HepG2 (cell line): ENCODE measurements at regions not wholly inside any gene's neighbourhood (a gene's known extent, or its start where the extent isn't known, plus 50 kb on each side); places are given as distances from the start of the nearest gene placed in this dataset.

Source experiments
- ATAC-seq: fragments of 200-7000 bp; cut with Tn5 transposase; 3 replicates; pipeline ENCODE4 v1.9.1; 2020; ENCODE audit warnings: mild to moderate bottlenecking, moderate library complexity
- BruUV-seq: library from RNA; stranded (reverse); fragments of 400-500 nt; replicated peaks from 2 replicates; lab custom pipeline; 2021; lab: Mats Ljungman, UMichigan
- CTCF ChIA-PET: fragments of 300-600 bp; formaldehyde crosslinking; extraction: SDS; loops from one replicate; lab custom pipeline; 2021; ENCODE audit warnings: low total read pairs, inconsistent platforms, low intra/inter-chr PET ratio; lab: Yijun Ruan, JAX
- POLR2A ChIA-PET: fragments of 350-600 bp; sonication (Branson Sonifier 250); formaldehyde crosslinking; loops from one replicate; lab custom pipeline; 2020; ENCODE audit warnings: antibody characterized with exemption, inconsistent platforms; lab: Yijun Ruan, JAX
- DNase-seq: peaks from one replicate; pipeline ENCODE4 v3.0.0-alpha.2; 2015; ENCODE audit warnings: low spot score
- FAIRE-seq: peaks from 3 replicates; lab custom pipeline; 2011; peaks lifted over from hg19 to GRCh38; lab: Jason Lieb, UNC
- H2AFZ ChIP-seq: one replicate; pipeline ENCODE4 v1.6.1; 2011; ENCODE audit warnings: low read length, inconsistent platforms
- H3K27ac ChIP-seq: fragments of 300-600 bp; 3 replicates; pipeline ENCODE4 v1.8.0; 2011; ENCODE audit warnings: mixed run types, mild to moderate bottlenecking, mixed read lengths, low read length, inconsistent platforms; ENCODE audit not compliant: insufficient read depth; ENCODE audit errors: extremely low read length
- H3K27me3 ChIP-seq, 2 experiments: fragments of 200-600 bp in 1 of 2; 2 replicates in 1 of 2; 3 replicates in 1 of 2; pipeline versions ENCODE4 v1.6.0 to v1.8.0; 2011; ENCODE audit warnings: low read length in 2 of 2, mild to moderate bottlenecking in 2 of 2, moderate library complexity in 2 of 2, inconsistent platforms in 1 of 2; ENCODE audit not compliant: insufficient read depth in 2 of 2, control insufficient read depth in 1 of 2
- H3K36me3 ChIP-seq, 2 experiments: fragments of 200-600 bp in 1 of 2; replicated peaks in 1 of 2; 2 replicates in 1 of 2; 3 replicates in 1 of 2; pipeline versions ENCODE4 v1.5.1 to v1.8.0; 2011; ENCODE audit warnings: low read length in 2 of 2, inconsistent platforms in 1 of 2; ENCODE audit not compliant: insufficient read depth in 2 of 2, control insufficient read depth in 1 of 2
- H3K4me1 ChIP-seq: 2 replicates; pipeline ENCODE4 v1.5.1; 2012; ENCODE audit warnings: low read length, inconsistent platforms; ENCODE audit not compliant: insufficient read depth
- H3K4me2 ChIP-seq: 2 replicates; pipeline ENCODE4 v1.6.0; 2011; ENCODE audit warnings: low read depth, low read length, inconsistent platforms
- H3K4me3 ChIP-seq, 3 experiments: fragments of 200-600 bp in 1 of 3; sonication (generic), shearing (Covaris generic) in 1 of 3; replicated peaks in 1 of 3; 2 replicates each; pipeline ENCODE4 v1.5.1; 2011 to 2016; ENCODE audit warnings: low read length in 3 of 3, inconsistent platforms in 2 of 3, low read depth in 2 of 3, mild to moderate bottlenecking in 2 of 3, control low read depth in 1 of 3, mixed read lengths in 1 of 3; ENCODE audit not compliant: insufficient read depth in 1 of 3
- H3K79me2 ChIP-seq: one replicate; pipeline ENCODE4 v1.6.1; 2011; ENCODE audit warnings: low read length, inconsistent platforms; ENCODE audit not compliant: insufficient read depth
- H3K9ac ChIP-seq: 2 replicates; pipeline ENCODE4 v1.6.0; 2011; ENCODE audit warnings: mild to moderate bottlenecking, low read depth, low read length, inconsistent platforms; ENCODE audit not compliant: insufficient read depth
- H3K9me3 ChIP-seq: 2 replicates; pipeline ENCODE4 v1.5.1; 2012; ENCODE audit warnings: mild to moderate bottlenecking, low read length
- H4K20me1 ChIP-seq: 2 replicates; pipeline ENCODE4 v1.6.0; 2011; ENCODE audit warnings: inconsistent platforms, mild to moderate bottlenecking, low read length, moderate library complexity; ENCODE audit not compliant: insufficient read depth
- HBP1 ChIP-seq: IDR thresholded peaks from 2 replicates; pipeline ENCODE4 v1.6.1; 2016; ENCODE audit warnings: low read depth, control low read depth
- PHF21A ChIP-seq: sonication (generic); formaldehyde crosslinking; IDR thresholded peaks from 2 replicates; pipeline ENCODE4 v1.5.0; 2020; ENCODE audit warnings: mild to moderate bottlenecking, missing genetic modification reagents
- PHF8 ChIP-seq: sonication (generic); formaldehyde crosslinking; IDR thresholded peaks from 2 replicates; pipeline ENCODE4 v1.5.0; 2020; ENCODE audit warnings: missing genetic modification reagents
- SOX5 ChIP-seq: IDR thresholded peaks from 2 replicates; pipeline ENCODE4 v1.6.1; 2016; ENCODE audit warnings: borderline replicate concordance
- XBP1 ChIP-seq: sonication (generic); formaldehyde crosslinking; IDR thresholded peaks from 2 replicates; pipeline ENCODE4 v1.5.0; 2020; ENCODE audit warnings: missing genetic modification reagents
- ZFP82 ChIP-seq: sonication (generic); formaldehyde crosslinking; IDR thresholded peaks from 2 replicates; pipeline ENCODE4 v1.5.1; 2020; ENCODE audit warnings: mild to moderate bottlenecking, missing genetic modification reagents, borderline replicate concordance
- ZIK1 ChIP-seq: sonication (generic); formaldehyde crosslinking; IDR thresholded peaks from 2 replicates; pipeline ENCODE4 v1.5.0; 2020; ENCODE audit warnings: mild to moderate bottlenecking, low read depth, missing genetic modification reagents, borderline replicate concordance
- ZNF383 ChIP-seq: sonication (generic); formaldehyde crosslinking; IDR thresholded peaks from 2 replicates; pipeline ENCODE4 v1.4.0; 2020; ENCODE audit warnings: missing genetic modification reagents, mild to moderate bottlenecking, borderline replicate concordance
- ZNF709 ChIP-seq: sonication (generic); formaldehyde crosslinking; IDR thresholded peaks from 2 replicates; pipeline ENCODE4 v1.5.0; 2020; ENCODE audit warnings: mild to moderate bottlenecking, missing genetic modification reagents
- WGBS: methylation state at CpG from one replicate; pipeline ENCODE4 v1.1.6; 2017; ENCODE audit warnings: low lambda C conversion rate; 5-methylcytosine and 5-hydroxymethylcytosine counted together
- in situ Hi-C: cut with HindIII; loops from 2 replicates; pipeline ENCODE4 v1.10.0; 2017; ENCODE audit warnings: low pct_unique_long_range_greater_than_20kb; ENCODE audit not compliant: extremely low pct_ligation_motif_present
- intact Hi-C: fragments of 100-400 bp; cut with micrococcal nuclease; formaldehyde crosslinking; loops from one replicate; pipeline ENCODE4 v1.10.0; 2022; ENCODE audit not compliant: unreplicated experiment
- TF ChIP-seq, protein P1 (sequence below): sonication (generic); formaldehyde crosslinking; IDR thresholded peaks from 2 replicates; pipeline ENCODE4 v1.5.1; 2020; ENCODE audit warnings: missing genetic modification reagents, mild to moderate bottlenecking, borderline replicate concordance
- TF ChIP-seq, protein P2 (sequence below): sonication (generic); formaldehyde crosslinking; conservative IDR thresholded peaks from 2 replicates; pipeline ENCODE4 v1.4.0; 2020; ENCODE audit warnings: missing genetic modification reagents

GRCh38 chr21:27691006-27691405, 724.1 kb upstream of the ADAMTS5 start:
- Histone ChIP-seq H3K4me2 (no peak overlapping the region), H2AFZ (no peak overlapping the region), H3K79me2 (no peaks in the 10 kb centered on the region), H3K9ac (no peak overlapping the region), H3K27ac (no peak overlapping the region), H4K20me1 (no peaks in the 10 kb centered on the region), H3K4me1 (no peaks in the 10 kb centered on the region), H3K36me3 (no peaks in the 10 kb centered on the region), H3K9me3 (peaks cover 72% of the 10 kb centered on the region), H3K4me3 (no peak overlapping the region), H3K27me3 (no peaks in the 10 kb centered on the region; a peak in 1 of 5 replicates)
- no peak for ATAC-seq
- no TSS peak for BruUV-seq
- WGBS, result 0% methylated on average over 1 of the region's 1 CpG
- FAIRE-seq, result no peak
- no peak for DNase-seq
- CTCF ChIA-PET, result no interaction called here
- no peak for TF ChIP-seq ZFP82 (CRISPR knock-in tag)
- TF ChIP-seq, protein P1, sequence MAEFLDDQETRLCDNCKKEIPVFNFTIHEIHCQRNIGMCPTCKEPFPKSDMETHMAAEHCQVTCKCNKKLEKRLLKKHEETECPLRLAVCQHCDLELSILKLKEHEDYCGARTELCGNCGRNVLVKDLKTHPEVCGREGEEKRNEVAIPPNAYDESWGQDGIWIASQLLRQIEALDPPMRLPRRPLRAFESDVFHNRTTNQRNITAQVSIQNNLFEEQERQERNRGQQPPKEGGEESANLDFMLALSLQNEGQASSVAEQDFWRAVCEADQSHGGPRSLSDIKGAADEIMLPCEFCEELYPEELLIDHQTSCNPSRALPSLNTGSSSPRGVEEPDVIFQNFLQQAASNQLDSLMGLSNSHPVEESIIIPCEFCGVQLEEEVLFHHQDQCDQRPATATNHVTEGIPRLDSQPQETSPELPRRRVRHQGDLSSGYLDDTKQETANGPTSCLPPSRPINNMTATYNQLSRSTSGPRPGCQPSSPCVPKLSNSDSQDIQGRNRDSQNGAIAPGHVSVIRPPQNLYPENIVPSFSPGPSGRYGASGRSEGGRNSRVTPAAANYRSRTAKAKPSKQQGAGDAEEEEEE (CRISPR knock-in tag), result no peak
- no peak for TF ChIP-seq PHF21A (CRISPR knock-in tag)
- TF ChIP-seq ZIK1 (CRISPR knock-in tag), result no peak
- no peak for TF ChIP-seq HBP1 (CRISPR knock-in tag)
- no peak for TF ChIP-seq ZNF709 (CRISPR knock-in tag)
- TF ChIP-seq SOX5 (CRISPR knock-in tag), result no peak
- TF ChIP-seq, protein P2, sequence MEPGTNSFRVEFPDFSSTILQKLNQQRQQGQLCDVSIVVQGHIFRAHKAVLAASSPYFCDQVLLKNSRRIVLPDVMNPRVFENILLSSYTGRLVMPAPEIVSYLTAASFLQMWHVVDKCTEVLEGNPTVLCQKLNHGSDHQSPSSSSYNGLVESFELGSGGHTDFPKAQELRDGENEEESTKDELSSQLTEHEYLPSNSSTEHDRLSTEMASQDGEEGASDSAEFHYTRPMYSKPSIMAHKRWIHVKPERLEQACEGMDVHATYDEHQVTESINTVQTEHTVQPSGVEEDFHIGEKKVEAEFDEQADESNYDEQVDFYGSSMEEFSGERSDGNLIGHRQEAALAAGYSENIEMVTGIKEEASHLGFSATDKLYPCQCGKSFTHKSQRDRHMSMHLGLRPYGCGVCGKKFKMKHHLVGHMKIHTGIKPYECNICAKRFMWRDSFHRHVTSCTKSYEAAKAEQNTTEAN (CRISPR knock-in tag), result no peak
- no peak for TF ChIP-seq ZNF383
- TF ChIP-seq XBP1 (CRISPR knock-in tag), result no peak
- TF ChIP-seq PHF8 (CRISPR knock-in tag), result no peak
- POLR2A ChIA-PET, result no interaction called here
- intact Hi-C loops (no loop called here), in situ Hi-C loops (no loop called here)
